ENCODE measurements at regions not wholly inside any gene's neighbourhood (a gene's known extent, or its start where the extent isn't known, plus 50 kb on each side); places are given as distances from the start of the nearest gene placed in this dataset.

DNA sequence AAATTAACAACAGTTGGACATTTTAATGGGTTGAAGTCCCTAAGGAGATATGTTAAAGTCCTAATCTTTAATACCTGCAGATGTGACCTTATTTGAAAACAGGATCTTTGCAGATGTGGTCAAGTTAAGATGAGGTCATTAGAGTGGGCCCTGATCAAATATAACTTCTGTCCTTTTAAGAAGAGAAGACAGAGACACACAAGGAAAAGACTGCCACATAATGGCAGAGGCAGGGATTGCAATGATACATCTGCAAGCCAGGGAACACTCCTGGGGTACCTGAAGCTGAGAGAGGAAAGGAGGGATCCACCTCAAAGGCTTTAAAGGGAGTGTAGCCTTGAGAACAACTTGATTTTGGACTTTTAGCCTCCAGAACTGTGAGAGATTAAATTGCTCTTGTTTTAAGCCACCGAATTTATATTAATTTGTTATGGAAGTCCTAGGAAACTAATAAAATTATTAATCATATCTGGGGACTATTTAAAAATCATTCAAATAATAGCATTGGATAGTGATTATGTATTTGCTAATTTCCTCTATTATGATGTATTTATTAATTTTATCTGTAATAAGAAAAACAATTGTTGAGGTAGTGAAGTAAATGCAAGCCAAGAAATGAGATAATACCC is 700.0 kb upstream of the PCDH15 start:
- Histone ChIP-seq H3K4me1 (no peaks in the 10 kb centered on the region), H3K9me3 (no peaks in the 10 kb centered on the region), H3K27ac (no peak overlapping the region), H3K27me3 (ENCODE audit: low read depth) (no peaks in the 10 kb centered on the region), H3K36me3 (no peaks in the 10 kb centered on the region), H3K4me3 (no peak overlapping the region)
- peak in 1 of 2 donors; percentile 18 for ATAC-seq
- no peak for DNase-seq
- intact Hi-C loops (cut with DNase I): no loop called here
- peak; percentile 54 for TF ChIP-seq CTCF (IDR thresholded peaks at IDR 0.05)

DNA sequence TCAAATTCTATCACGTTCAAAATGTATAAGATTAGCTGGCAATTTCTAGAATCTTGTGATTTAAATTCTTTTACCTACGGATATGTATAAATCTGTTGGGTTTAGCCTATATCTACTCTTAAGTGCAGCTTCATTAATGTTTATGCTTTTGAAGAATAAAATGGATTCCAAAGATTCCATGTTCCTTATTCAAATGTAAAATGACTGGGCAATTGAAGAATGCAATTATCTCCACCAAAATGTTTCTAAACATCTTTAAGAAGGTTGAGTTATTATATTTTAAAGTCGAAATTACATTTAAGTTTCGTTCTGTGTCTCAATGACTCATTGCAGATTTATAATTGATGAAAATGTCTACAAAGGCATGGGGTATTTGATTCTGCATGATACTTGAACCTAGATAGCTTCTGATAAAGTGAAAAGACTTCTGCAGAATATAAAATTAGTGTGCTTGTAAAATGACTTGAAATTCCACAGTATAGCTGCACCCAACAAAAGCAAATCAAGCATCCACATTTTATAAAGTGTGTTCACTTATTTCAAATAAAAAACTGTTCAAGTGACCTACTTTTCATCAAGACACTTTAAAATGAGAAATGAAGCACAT is 697.0 kb upstream of the PCDH15 start:
- TF ChIP-seq CTCF (IDR thresholded peaks at IDR 0.05): no peak
- no peaks in the 10 kb centered on the region for H3K27me3 ChIP-seq (ENCODE audit: low read depth)
- no peak for DNase-seq
- no peaks in the 10 kb centered on the region for H3K9me3 ChIP-seq
- intact Hi-C loops (cut with DNase I): no loop called here
- ATAC-seq: no peak
- no peaks in the 10 kb centered on the region for H3K36me3 ChIP-seq
- H3K4me1 ChIP-seq: no peaks in the 10 kb centered on the region
- no peak overlapping the region for H3K4me3 ChIP-seq
- H3K27ac ChIP-seq: no peak overlapping the region

DNA sequence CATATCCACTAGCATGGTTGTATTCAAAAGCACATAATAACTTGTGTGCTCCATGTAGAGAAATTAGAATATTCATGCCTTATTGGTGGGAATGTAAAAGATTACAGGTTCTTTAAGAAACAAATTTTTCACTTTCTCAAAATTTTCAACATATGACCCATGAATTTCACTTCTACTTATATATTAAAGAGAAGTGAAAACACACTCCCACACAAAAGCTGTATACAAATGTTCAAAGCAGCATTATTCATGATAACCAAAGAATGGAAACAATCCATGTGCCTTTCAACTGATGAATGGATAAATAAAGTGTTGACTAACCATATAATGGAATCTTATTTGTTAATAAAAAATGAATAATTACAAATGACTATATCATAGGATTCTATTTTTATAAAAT is 694.5 kb upstream of the PCDH15 start:
- no peaks in the 10 kb centered on the region for H3K27me3 ChIP-seq (ENCODE audit: low read depth)
- no peak for ATAC-seq
- no peaks in the 10 kb centered on the region for H3K9me3 ChIP-seq
- no peak for TF ChIP-seq CTCF (IDR thresholded peaks at IDR 0.05)
- H3K36me3 ChIP-seq: no peaks in the 10 kb centered on the region
- no peak overlapping the region for H3K27ac ChIP-seq
- H3K4me1 ChIP-seq: no peaks in the 10 kb centered on the region
- DNase-seq: no peak
- no peak overlapping the region for H3K4me3 ChIP-seq
- intact Hi-C loops (cut with DNase I): no loop called here

GRCh38 chr10:55491712-55492111 is 690.7 kb upstream of the PCDH15 start:
- DNase-seq (no peak), ATAC-seq (peak in 1 of 2 donors; percentile 36)
- no peaks in the 10 kb centered on the region for H3K4me1 ChIP-seq
- no peak overlapping the region for H3K4me3 ChIP-seq
- no peak overlapping the region for H3K27ac ChIP-seq
- no peaks in the 10 kb centered on the region for H3K27me3 ChIP-seq (ENCODE audit: low read depth)
- H3K36me3 ChIP-seq: no peaks in the 10 kb centered on the region
- intact Hi-C loops (cut with DNase I): no loop called here
- no peaks in the 10 kb centered on the region for H3K9me3 ChIP-seq
- no peak for TF ChIP-seq CTCF (IDR thresholded peaks at IDR 0.05)

GRCh38 chr10:55485827-55486226 is 684.8 kb upstream of the PCDH15 start:
- H3K36me3 ChIP-seq: no peaks in the 10 kb centered on the region
- no peak for ATAC-seq
- no peaks in the 10 kb centered on the region for H3K4me1 ChIP-seq
- H3K27ac ChIP-seq: no peak overlapping the region
- H3K9me3 ChIP-seq: no peaks in the 10 kb centered on the region
- TF ChIP-seq CTCF (IDR thresholded peaks at IDR 0.05): no peak
- intact Hi-C loops (cut with DNase I): no loop called here
- no peak overlapping the region for H3K4me3 ChIP-seq
- DNase-seq: no peak
- H3K27me3 ChIP-seq (ENCODE audit: low read depth): no peaks in the 10 kb centered on the region

All from lower lobe of right lung (tissue), 2 donors.